A673 (cell line): ENCODE measurements at regions not wholly inside any gene's neighbourhood (a gene's known extent, or its start where the extent isn't known, plus 50 kb on each side); places are given as distances from the start of the nearest gene placed in this dataset.

Experiments
- BruUV-seq: library from RNA; stranded (reverse); fragments of 400-500 nt; replicated peaks from 2 replicates; lab custom pipeline; 2021; lab: Mats Ljungman, UMichigan
- CTCF ChIA-PET: fragments of 300-600 bp; sonication (Branson Sonifier 250); formaldehyde crosslinking; loops from one replicate; lab custom pipeline; 2022; ENCODE audit warnings: antibody characterized with exemption; lab: Charles Lee
- POLR2A ChIA-PET: fragments of 300-600 bp; sonication (Branson Sonifier 250); formaldehyde crosslinking; loops from one replicate; lab custom pipeline; 2022; ENCODE audit warnings: antibody characterized with exemption; ENCODE audit not compliant: low non-redundant PET; lab: Charles Lee
- DNase-seq: peaks from one replicate; pipeline ENCODE4 v3.0.0-alpha.2; 2015; ENCODE audit warnings: low spot score
- H3K27ac ChIP-seq: fragments of 200-600 bp; sonication (generic); 2 replicates; pipeline ENCODE4 v1.5.1; 2016; ENCODE audit warnings: mixed run types, low read depth, mild to moderate bottlenecking, mixed read lengths, antibody characterized with exemption, low read length; ENCODE audit not compliant: poor library complexity, severe bottlenecking
- H3K27me3 ChIP-seq: fragments of 200-600 bp; sonication (generic); replicated peaks from 2 replicates; pipeline ENCODE4 v1.6.1; 2017; ENCODE audit warnings: mixed run types, low read depth, mild to moderate bottlenecking, mixed read lengths, antibody characterized with exemption, low read length; ENCODE audit not compliant: insufficient read depth, poor library complexity
- H3K36me3 ChIP-seq: fragments of 200-600 bp; sonication (generic); 2 replicates; pipeline ENCODE4 v1.6.1; 2016; ENCODE audit warnings: mixed run types, mild to moderate bottlenecking, mixed read lengths, antibody characterized with exemption, low read length; ENCODE audit not compliant: insufficient read depth, poor library complexity, severe bottlenecking
- H3K4me1 ChIP-seq: fragments of 200-600 bp; sonication (generic); 2 replicates; pipeline ENCODE4 v1.6.1; 2017; ENCODE audit warnings: mixed run types, mild to moderate bottlenecking, mixed read lengths, antibody characterized with exemption, low read length; ENCODE audit not compliant: insufficient read depth, poor library complexity, severe bottlenecking
- H3K4me3 ChIP-seq: fragments of 200-600 bp; sonication (generic); 2 replicates; pipeline ENCODE4 v1.5.1; 2016; ENCODE audit warnings: low read depth, mixed run types, mild to moderate bottlenecking, mixed read lengths, low read length; ENCODE audit not compliant: poor library complexity, severe bottlenecking
- H3K9me3 ChIP-seq: fragments of 200-600 bp; sonication (generic); 2 replicates; pipeline ENCODE4 v1.6.1; 2016; ENCODE audit warnings: mixed run types, low read depth, mild to moderate bottlenecking, mixed read lengths, antibody characterized with exemption, low read length; ENCODE audit not compliant: poor library complexity, severe bottlenecking
- CTCF ChIP-seq: fragments of 300-800, 200-600 bp; sonication (generic); conservative IDR thresholded peaks from 2 replicates; pipeline ENCODE4 v1.5.1; 2017; ENCODE audit warnings: low read depth, mild to moderate bottlenecking, antibody characterized with exemption, low read length, moderate library complexity, mixed read lengths
- EZH2 ChIP-seq: fragments of 200-600 bp; sonication (generic); IDR thresholded peaks from 2 replicates; pipeline ENCODE4 v1.6.1; 2017; ENCODE audit warnings: borderline replicate concordance, low read depth, mild to moderate bottlenecking, mixed read lengths, antibody characterized with exemption, low read length; ENCODE audit not compliant: poor library complexity, severe bottlenecking
- intact Hi-C: fragments of 100-400 bp; cut with micrococcal nuclease; formaldehyde crosslinking; loops from one replicate; pipeline ENCODE4 v1.10.0; 2022; ENCODE audit not compliant: unreplicated experiment

GRCh38 chr1:193355626-193356025 is 169.2 kb upstream of the B3GALT2 start:
- Histone ChIP-seq H3K27ac (no peak overlapping the region), H3K4me3 (no peak overlapping the region), H3K36me3 (no peaks in the 10 kb centered on the region), H3K9me3 (no peaks in the 10 kb centered on the region), H3K4me1 (peaks cover 9% of the 10 kb centered on the region), H3K27me3 (no peaks in the 10 kb centered on the region)
- no peak for TF ChIP-seq EZH2
- no peak for TF ChIP-seq CTCF
- no TSS peak for BruUV-seq
- intact Hi-C loops, result no loop called here
- no peak for DNase-seq
- POLR2A ChIA-PET, result no interaction called here
- CTCF ChIA-PET, result no interaction called here

- ChIA-PET POLR2A (no interaction called here), CTCF (no interaction called here)
- intact Hi-C loops, result no loop called here
- Histone ChIP-seq H3K4me1 (peaks cover 14% of the 10 kb centered on the region), H3K36me3 (no peaks in the 10 kb centered on the region), H3K27ac (no peak overlapping the region), H3K4me3 (no peak overlapping the region), H3K27me3 (no peaks in the 10 kb centered on the region), H3K9me3 (no peaks in the 10 kb centered on the region)
- TF ChIP-seq EZH2 (no peak), CTCF (no peak)
- no peak for DNase-seq
- BruUV-seq, result no TSS peak
These were observed 168.8 kb upstream of the B3GALT2 start for GRCh38 chr1:193355178-193355577.

- H3K27ac ChIP-seq, result peak overlapping the region; percentile 79
- TF ChIP-seq EZH2 (no peak), CTCF (no peak)
- ChIA-PET POLR2A (interaction anchor here (0.7 kb wide), 1 partner anchor 229 kb away, joined by 3 read pairs; no protein-coding TSS in a partner anchor), CTCF (no interaction called here)
- H3K36me3 ChIP-seq, result no peaks in the 10 kb centered on the region
- no peaks in the 10 kb centered on the region for H3K9me3 ChIP-seq
- peaks cover 53% of the 10 kb centered on the region for H3K4me1 ChIP-seq
- no peaks in the 10 kb centered on the region for H3K27me3 ChIP-seq
- TSS peak; percentile 70 for BruUV-seq
- intact Hi-C loops, result loop anchor here (5.0 to 10.0 kb wide), 2 partner anchors 172 to 294 kb away; partner anchors contain the start of genes RO60 and UCHL5
- DNase-seq, result peak; percentile 17
- H3K4me3 ChIP-seq, result no peak overlapping the region
These were observed 162.5 kb upstream of the B3GALT2 start for GRCh38 chr1:193348769-193349535.
